ENCODE measurements at regions not wholly inside any gene's neighbourhood (a gene's known extent, or its start where the extent isn't known, plus 50 kb on each side); places are given as distances from the start of the nearest gene placed in this dataset.

- TF ChIP-seq CTCF (conservative IDR thresholded peaks at IDR 0.05; ENCODE audit: low read length) = no peak
- no peak for TF ChIP-seq EZH2phosphoT487 (IDR thresholded peaks at IDR 0.05; ENCODE audit: borderline replicate concordance)
Observed at GRCh38 chr1:203932556-203932955, 71.2 kb downstream of the SNRPE start.
